H1 (cell line): ENCODE measurements at regions not wholly inside any gene's neighbourhood (a gene's known extent, or its start where the extent isn't known, plus 50 kb on each side); places are given as distances from the start of the nearest gene placed in this dataset.

Source experiments
- CBX8 ChIP-seq: fragments of 300-800, 300-1000 bp; sonication (generic); IDR thresholded peaks from 2 replicates; pipeline ENCODE4 v1.7.1; 2016; ENCODE audit warnings: low read depth, low read length, borderline replicate concordance
- CREB1 ChIP-seq: IDR thresholded peaks from 2 replicates; pipeline ENCODE4 v1.6.1; 2012; ENCODE audit warnings: inconsistent platforms
- EZH2 ChIP-seq: fragments of 200-600 bp; sonication (generic); IDR thresholded peaks from 2 replicates; pipeline ENCODE4 v1.7.1; 2012; ENCODE audit warnings: low read depth, mild to moderate bottlenecking, moderate library complexity, low read length, inconsistent platforms; ENCODE audit not compliant: severe bottlenecking
- GABPA ChIP-seq: IDR thresholded peaks from 2 replicates; pipeline ENCODE4 v1.6.1; 2011; ENCODE audit warnings: mild to moderate bottlenecking, low read length, moderate library complexity, borderline replicate concordance; ENCODE audit not compliant: insufficient read depth
- NRF1 ChIP-seq: IDR thresholded peaks from 2 replicates; pipeline ENCODE4 v1.6.1; 2011; ENCODE audit warnings: mild to moderate bottlenecking, low read depth, low read length, improper control_type of control experiment
- POLR2A ChIP-seq, 2 experiments: IDR thresholded peaks; 1 replicate in 1 of 2; 2 replicates in 1 of 2; pipeline ENCODE4 v1.6.1; 2011; ENCODE audit warnings: low read depth in 2 of 2, low read length in 2 of 2, mild to moderate bottlenecking in 2 of 2; ENCODE audit errors: control extremely low read depth in 1 of 2
- POLR2AphosphoS5 ChIP-seq: IDR thresholded peaks from 2 replicates; pipeline ENCODE4 v1.6.1; 2011; ENCODE audit warnings: low read depth, low read length
- RAD21 ChIP-seq, 2 experiments: IDR thresholded peaks in 1 of 2; conservative IDR thresholded peaks in 1 of 2; 2 replicates each; pipeline ENCODE4 v1.6.1; 2011; ENCODE audit warnings: low read depth in 2 of 2, low read length in 2 of 2, improper control_type of control experiment in 1 of 2, inconsistent platforms in 1 of 2, mild to moderate bottlenecking in 1 of 2, moderate library complexity in 1 of 2
- RNF2 ChIP-seq: fragments of 200-900, 300-1000 bp; sonication (generic); IDR thresholded peaks from 2 replicates; pipeline ENCODE4 v1.7.1; 2016; ENCODE audit warnings: borderline replicate concordance, low read depth, mild to moderate bottlenecking, antibody characterized with exemption, low read length; ENCODE audit not compliant: poor library complexity, severe bottlenecking; ENCODE audit errors: missing control alignments
- SAP30 ChIP-seq: fragments of 300-600 bp; sonication (generic); IDR thresholded peaks from 2 replicates; pipeline ENCODE4 v1.7.1; 2012; ENCODE audit warnings: low read length, moderate library complexity, mild to moderate bottlenecking, inconsistent platforms; ENCODE audit not compliant: insufficient read depth, insufficient replicate concordance
- SIN3A ChIP-seq, 2 experiments: IDR thresholded peaks in 1 of 2; conservative IDR thresholded peaks in 1 of 2; 2 replicates each; pipeline ENCODE4 v1.6.1; 2011 to 2012; ENCODE audit warnings: low read length in 2 of 2, improper control_type of control experiment in 1 of 2, low read depth in 1 of 2, mild to moderate bottlenecking in 1 of 2
- TAF1 ChIP-seq: IDR thresholded peaks from 2 replicates; pipeline ENCODE4 v1.6.1; 2011; ENCODE audit warnings: mild to moderate bottlenecking, low read depth, low read length
- ZNF274 ChIP-seq: IDR thresholded peaks from 2 replicates; pipeline ENCODE4 v1.7.0; 2012; ENCODE audit warnings: low read length, borderline replicate concordance; ENCODE audit errors: extremely low read depth
- TF ChIP-seq, protein P1 (sequence below), 3 experiments: IDR thresholded peaks; 1 replicate in 2 of 3; 2 replicates in 1 of 3; pipeline versions ENCODE4 v1.5.1 to v1.6.1; 2011; ENCODE audit warnings: low read length in 3 of 3, mild to moderate bottlenecking in 3 of 3, inconsistent platforms in 2 of 3, low read depth in 1 of 3, moderate library complexity in 1 of 3; ENCODE audit not compliant: insufficient read depth in 1 of 3; ENCODE audit errors: control extremely low read depth in 1 of 3

DNA sequence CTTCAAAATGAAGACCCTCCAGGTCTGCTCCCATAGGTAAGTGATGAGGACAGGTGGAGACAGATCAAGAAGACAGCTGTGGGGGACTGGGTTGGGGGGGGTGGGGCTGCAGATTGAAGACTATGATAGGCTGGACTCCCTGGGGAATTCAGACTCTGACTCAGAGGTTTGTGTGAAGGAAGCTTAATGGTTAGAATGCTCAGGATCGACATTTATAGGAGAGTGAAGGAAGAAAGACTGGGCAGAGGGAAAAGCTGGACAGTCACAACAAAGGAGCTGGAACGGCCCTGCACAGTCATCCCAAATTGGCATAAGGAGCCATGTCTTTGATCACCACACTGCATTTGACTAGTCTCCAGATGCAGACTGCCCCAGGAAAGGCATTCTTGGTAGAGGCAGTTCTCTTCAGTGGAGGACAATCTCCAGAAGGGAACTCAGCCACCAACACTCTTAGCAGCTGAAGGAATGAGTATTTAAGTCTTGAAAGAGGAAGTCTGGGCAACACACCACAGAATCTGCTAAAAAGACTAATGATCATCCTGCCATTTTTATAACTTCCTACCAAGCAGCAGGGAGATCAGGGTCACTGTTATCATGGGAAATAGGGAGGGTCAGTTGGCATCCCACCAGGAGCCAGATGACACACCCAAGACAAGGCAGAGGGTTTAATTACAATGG is 120.0 kb upstream of the ZC3H11B start:
- TF ChIP-seq ZNF274 (no peak), TAF1 (no peak), EZH2 (no peak), SIN3A (conservative IDR thresholded peaks at IDR 0.05 in 1 of 2, IDR thresholded peaks at IDR 0.05 in 1 of 2; ENCODE audit: low read depth in 1 of 2, low read length in 2 of 2) (no peak), RAD21 (IDR thresholded peaks at IDR 0.05 in 1 of 2, conservative IDR thresholded peaks at IDR 0.05 in 1 of 2; ENCODE audit: low read depth in 2 of 2, low read length in 2 of 2) (no peak), SAP30 (no peak), RNF2 (no peak), NRF1 (no peak), POLR2AphosphoS5 (no peak), GABPA (no peak), POLR2A (IDR thresholded peaks at IDR 0.05; ENCODE audit: control extremely low read depth in 1 of 2, low read depth in 2 of 2, low read length in 2 of 2) (no peak), CREB1 (no peak), CBX8 (no peak)
- TF ChIP-seq, protein P1, sequence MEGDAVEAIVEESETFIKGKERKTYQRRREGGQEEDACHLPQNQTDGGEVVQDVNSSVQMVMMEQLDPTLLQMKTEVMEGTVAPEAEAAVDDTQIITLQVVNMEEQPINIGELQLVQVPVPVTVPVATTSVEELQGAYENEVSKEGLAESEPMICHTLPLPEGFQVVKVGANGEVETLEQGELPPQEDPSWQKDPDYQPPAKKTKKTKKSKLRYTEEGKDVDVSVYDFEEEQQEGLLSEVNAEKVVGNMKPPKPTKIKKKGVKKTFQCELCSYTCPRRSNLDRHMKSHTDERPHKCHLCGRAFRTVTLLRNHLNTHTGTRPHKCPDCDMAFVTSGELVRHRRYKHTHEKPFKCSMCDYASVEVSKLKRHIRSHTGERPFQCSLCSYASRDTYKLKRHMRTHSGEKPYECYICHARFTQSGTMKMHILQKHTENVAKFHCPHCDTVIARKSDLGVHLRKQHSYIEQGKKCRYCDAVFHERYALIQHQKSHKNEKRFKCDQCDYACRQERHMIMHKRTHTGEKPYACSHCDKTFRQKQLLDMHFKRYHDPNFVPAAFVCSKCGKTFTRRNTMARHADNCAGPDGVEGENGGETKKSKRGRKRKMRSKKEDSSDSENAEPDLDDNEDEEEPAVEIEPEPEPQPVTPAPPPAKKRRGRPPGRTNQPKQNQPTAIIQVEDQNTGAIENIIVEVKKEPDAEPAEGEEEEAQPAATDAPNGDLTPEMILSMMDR (IDR thresholded peaks at IDR 0.05; ENCODE audit: control extremely low read depth in 1 of 3, insufficient read depth in 1 of 3, low read depth in 1 of 3, low read length in 3 of 3), result no peak
